Central memory CD4-positive, alpha-beta T cell (primary cell): ENCODE measurements at regions not wholly inside any gene's neighbourhood (a gene's known extent, or its start where the extent isn't known, plus 50 kb on each side); places are given as distances from the start of the nearest gene placed in this dataset.
"Not testable (repeated sequence)": the region's sequence is repeated elsewhere in the genome, so short reads cannot be mapped to it uniquely, and the experiment has no call there.

ENCODE experiments used
- DNase-seq: peaks from one replicate; pipeline ENCODE4 v3.0.0; 2022

- DNase-seq = no peak
Observed at GRCh38 chr3:21898316-21898715, 147.3 kb upstream of the ZNF385D start.

GRCh38 chr3:21901484-21901883, 150.5 kb upstream of the ZNF385D start:
- no peak for DNase-seq

- no peak for DNase-seq
Observed at GRCh38 chr3:21902956-21903355, 151.9 kb upstream of the ZNF385D start.

GRCh38 chr3:21909096-21909495, 158.1 kb upstream of the ZNF385D start:
- no peak for DNase-seq

DNA sequence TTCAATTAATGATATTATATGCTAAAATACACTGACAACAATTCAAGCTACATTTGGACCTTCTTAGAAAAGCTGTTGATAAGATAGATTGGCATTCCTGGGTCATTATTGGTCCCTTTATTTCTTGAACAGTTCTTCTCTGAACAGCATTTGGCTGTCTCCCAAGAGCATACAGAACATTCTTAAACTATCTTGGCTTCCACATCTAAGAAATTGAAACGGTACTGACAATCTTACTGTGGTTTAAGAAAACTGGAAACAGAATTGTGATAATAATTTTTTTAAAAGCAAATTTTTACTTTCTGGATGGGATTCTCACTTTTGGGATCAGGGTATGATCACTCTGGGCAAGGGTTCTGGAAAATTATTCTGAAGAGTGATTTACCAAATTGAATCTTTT, 161.7 kb upstream of the ZNF385D start:
- DNase-seq = no peak

DNA sequence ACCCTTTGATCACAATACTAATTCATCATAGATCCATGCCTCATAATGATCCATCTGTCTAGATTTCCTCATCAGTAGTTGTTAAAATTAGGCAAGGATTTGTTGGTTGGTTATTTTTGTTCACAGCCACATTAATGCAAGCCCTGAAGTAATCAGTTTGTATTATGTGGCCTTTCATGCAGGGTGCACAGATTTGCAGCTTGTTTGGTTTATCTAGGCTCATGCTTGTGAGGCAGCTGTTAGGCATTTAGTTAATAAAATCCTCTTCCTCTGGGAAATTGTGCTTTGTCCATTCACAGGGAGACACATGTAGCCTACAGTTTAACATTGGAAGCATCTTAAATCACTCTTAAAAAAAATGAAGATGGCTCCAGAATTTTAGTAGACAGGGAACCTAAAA, 162.8 kb upstream of the ZNF385D start:
- DNase-seq = no peak

DNA sequence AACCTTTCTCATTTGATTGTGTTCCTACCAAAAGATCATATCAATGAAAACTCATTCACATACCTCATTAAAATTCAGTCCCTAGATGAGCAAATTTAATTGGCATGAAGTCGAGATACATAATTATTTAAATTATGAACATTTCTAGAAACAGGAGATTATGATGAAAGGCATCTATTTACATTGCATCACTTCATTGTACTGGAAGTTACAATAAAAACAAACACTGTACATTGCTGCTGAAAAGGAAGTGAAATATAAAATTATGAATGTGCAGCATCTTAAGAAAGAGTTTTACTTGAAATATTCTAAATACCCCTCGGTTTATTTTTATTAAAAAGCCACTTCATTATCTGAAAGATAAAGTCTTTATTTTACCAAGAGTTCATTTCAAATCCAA, 163.4 kb upstream of the ZNF385D start:
- DNase-seq = no peak

GRCh38 chr3:21919383-21919782, 168.4 kb upstream of the ZNF385D start:
- no peak for DNase-seq

DNA sequence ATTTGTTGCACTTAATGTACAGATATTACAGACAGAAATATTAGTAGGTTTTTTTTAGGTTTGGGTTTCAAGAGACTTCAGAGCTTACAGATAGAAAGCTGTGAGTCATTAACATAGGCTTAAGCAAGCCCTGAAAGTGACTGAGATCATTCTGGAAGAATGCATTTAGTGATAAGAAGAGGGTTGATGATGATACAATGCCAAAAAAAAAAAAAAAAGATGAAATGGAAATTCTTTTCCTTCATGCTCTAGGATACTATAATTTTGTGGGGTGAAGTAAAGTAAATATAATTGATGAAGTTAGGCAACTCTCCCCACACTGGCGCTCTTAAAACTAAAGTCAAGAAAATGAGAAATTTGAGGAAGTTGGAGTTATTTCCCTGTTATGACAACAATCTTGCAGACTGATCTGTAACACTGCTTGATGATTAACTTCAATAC, 169.4 kb upstream of the ZNF385D start:
- no peak for DNase-seq

DNA sequence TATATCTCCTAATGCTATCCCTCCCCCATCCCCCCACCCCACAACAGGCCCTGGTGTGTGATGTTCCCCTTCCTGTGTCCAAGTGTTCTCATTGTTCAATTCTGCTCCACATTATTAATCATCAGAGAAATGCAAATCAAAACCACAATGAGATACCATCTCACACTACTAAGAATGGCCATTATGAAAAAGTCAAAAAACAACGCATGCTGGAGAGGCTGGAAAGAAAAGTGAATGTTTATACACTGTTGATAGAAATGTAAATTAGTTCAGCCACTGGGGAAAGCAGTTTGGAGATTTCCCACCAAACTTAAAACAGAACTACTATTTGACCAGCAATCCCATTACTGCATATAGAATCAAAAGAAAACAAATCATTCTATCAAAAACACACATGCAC, 172.1 kb upstream of the ZNF385D start:
- not testable (repeated sequence) for DNase-seq

- no peak for DNase-seq
Observed at GRCh38 chr3:21927261-21927660, 176.3 kb upstream of the ZNF385D start.

DNA sequence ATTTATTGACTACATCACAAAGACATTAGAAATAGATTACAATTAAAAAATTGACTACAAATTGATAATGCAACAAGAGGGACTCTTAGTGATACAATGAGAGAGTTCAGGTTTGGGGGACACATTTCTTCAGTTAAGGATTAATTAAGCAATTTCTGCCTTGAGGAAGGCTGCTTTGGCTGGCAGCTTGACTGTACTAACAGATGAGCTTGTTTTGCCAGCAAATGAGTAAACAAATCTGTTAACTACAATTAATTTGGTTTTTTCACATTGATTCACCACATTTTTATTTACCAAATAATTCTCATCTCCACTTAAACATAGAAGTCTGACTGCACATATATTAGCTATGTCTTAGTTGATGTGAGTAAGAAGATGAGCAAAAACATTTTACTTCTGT, 183.6 kb upstream of the ZNF385D start:
- DNase-seq = no peak

DNA sequence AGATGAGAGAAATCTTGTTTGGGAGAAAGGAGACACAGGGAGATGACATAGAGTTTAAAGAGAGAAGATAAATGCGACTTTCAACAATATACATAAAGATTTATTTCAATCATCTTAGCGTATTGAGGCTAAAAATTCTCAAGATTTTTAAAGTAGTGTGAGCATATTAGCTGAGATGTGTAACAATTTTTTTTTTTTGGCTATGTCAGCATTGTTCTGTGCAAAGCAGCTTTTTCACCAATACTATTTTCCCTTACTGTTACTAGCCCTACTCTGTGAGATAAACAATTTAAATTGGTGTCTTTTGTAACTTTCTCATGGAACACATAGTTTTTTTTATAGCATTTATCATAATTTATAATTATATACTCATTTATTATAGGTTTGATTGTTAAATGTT, 185.2 kb upstream of the ZNF385D start:
- DNase-seq = no peak

DNA sequence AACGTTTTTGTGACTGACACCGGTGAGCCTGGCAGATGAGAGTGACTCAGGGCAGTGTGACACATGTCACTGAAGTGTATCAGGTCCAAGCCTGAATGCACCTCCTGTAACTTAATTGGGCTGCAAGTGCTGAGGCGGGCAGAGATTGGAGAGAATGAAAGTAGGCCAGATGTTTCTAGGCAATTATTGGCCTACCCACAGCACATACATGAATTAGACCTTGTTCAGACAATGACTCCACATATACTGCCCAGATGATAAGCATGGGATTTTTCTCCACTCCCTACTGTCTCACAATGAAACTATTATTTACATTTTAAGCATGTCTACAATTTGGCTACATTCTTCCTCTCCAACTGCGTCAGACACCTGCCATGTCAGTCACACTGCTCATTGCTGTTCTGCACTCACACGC, 187.3 kb upstream of the ZNF385D start:
- no peak for DNase-seq

DNA sequence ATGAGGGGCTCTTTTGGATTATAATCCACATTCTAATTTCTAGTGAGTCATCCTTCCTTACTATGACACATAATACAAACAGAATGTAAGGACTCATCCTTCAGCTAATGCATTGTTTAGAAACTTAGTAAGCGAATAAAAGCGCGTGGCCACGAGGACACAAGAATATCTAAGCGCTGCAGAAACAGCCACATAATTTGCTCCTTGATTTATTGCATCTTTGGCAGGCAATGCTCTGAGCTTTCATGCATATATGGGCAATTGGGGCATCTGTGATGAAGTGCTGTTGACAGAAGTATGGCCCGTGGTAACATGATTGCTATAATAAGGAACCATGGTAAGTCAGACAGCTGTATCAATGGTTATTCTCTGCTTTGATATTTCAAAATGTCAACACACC, 191.3 kb upstream of the ZNF385D start:
- DNase-seq = no peak

GRCh38 chr3:21944251-21944650, 193.2 kb upstream of the ZNF385D start:
- no peak for DNase-seq

- no peak for DNase-seq
Observed at GRCh38 chr3:21952856-21953255, 201.8 kb upstream of the ZNF385D start.

- no peak for DNase-seq
Observed at GRCh38 chr3:21954709-21955108, 203.7 kb upstream of the ZNF385D start.

DNA sequence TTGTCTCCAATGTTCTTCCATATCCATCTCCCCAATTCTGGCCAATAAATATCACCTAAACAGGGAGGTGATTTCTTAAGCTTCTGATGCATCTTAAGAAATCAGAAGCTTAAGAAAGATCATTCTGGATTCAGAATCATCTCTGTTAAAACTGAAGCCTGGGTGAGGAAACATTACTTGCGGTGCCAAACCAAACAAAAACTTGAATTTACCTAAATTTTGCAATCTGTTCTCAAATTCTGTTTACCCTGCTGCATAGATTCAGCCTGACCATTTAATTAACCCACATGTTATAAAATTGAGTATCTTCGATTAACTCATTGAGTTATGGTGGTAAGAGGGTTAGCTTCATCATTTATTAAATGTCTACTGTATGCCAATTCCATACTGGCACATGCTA, 204.4 kb upstream of the ZNF385D start:
- no peak for DNase-seq

GRCh38 chr3:21960033-21960432, 209.0 kb upstream of the ZNF385D start:
- DNase-seq = no peak

DNA sequence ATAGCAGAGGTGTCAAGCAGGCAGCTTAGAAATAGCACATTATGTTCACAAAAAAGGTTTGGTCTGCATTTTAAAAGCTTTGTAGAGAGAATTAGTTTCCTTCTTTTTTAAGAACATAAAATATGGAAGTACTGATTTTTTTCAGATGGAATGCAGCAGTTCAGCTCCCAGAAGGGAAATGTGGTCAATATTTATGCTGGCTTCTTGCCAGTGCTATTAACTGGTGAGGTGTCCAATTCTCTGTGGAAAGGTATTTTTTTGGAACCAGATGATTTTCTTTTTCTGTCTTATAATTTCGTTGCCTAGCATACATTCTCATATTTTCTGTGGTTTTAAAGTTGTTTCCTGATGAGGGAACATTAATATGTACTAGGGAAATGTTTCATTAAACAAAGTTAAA, 211.4 kb upstream of the ZNF385D start:
- no peak for DNase-seq

GRCh38 chr3:21966457-21966856, 215.4 kb upstream of the ZNF385D start:
- not testable (repeated sequence) for DNase-seq

- DNase-seq = no peak
Observed at GRCh38 chr3:21979706-21980105, 228.7 kb upstream of the ZNF385D start.

GRCh38 chr3:21989341-21990042, 238.5 kb upstream of the ZNF385D start:
- no peak for DNase-seq

- DNase-seq = no peak
Observed at GRCh38 chr3:21991061-21991460, 240.1 kb upstream of the ZNF385D start.
